SK-N-SH treated with all-trans-retinoic acid at 6 μM for 48 hours (cell line): ENCODE measurements at regions not wholly inside any gene's neighbourhood (a gene's known extent, or its start where the extent isn't known, plus 50 kb on each side); places are given as distances from the start of the nearest gene placed in this dataset.

Experiments
- GLIS3 ChIP-seq: fragments of 250-450 bp; sonication (Bioruptor Pico); IDR thresholded peaks from 2 replicates; pipeline ENCODE4 v1.5.0; 2020; ENCODE audit warnings: mild to moderate bottlenecking, moderate library complexity
- SNAI2 ChIP-seq: fragments of 250-450 bp; sonication (Bioruptor Pico); IDR thresholded peaks from 2 replicates; pipeline ENCODE4 v1.5.0; 2020; ENCODE audit warnings: mild to moderate bottlenecking, moderate library complexity
- TF ChIP-seq, protein P1 (sequence below): fragments of 250-450 bp; sonication (Bioruptor Pico); IDR thresholded peaks from 2 replicates; pipeline ENCODE4 v1.5.1; 2021; ENCODE audit warnings: mild to moderate bottlenecking, moderate library complexity

DNA sequence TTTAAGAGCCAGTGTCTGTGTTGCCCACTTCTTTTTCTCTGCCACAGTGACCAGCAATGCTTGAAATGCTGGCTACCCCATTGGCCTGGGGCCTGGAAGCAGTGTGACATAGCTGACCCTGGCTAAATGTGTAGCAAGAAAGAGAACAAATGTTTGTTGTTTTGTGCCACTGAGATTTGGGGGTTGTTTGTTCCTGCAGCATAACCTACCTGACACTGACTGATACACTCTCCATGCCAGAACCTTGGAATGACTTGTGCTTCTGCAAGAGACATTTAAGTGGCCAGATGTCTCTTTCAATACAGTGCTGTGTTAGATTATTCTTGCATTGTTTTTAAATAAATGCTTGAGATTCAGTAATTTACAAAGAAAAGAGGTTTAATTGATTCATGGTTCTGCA is 411.5 kb downstream of the TYW1 start:
- TF ChIP-seq, protein P1, sequence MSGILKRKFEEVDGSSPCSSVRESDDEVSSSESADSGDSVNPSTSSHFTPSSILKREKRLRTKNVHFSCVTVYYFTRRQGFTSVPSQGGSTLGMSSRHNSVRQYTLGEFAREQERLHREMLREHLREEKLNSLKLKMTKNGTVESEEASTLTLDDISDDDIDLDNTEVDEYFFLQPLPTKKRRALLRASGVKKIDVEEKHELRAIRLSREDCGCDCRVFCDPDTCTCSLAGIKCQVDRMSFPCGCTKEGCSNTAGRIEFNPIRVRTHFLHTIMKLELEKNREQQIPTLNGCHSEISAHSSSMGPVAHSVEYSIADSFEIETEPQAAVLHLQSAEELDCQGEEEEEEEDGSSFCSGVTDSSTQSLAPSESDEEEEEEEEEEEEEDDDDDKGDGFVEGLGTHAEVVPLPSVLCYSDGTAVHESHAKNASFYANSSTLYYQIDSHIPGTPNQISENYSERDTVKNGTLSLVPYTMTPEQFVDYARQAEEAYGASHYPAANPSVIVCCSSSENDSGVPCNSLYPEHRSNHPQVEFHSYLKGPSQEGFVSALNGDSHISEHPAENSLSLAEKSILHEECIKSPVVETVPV (CRISPR knock-in tag), result no peak
- TF ChIP-seq SNAI2 (CRISPR knock-in tag) (no peak), GLIS3 (CRISPR knock-in tag) (no peak)
